ENCODE measurements at regions not wholly inside any gene's neighbourhood (a gene's known extent, or its start where the extent isn't known, plus 50 kb on each side); places are given as distances from the start of the nearest gene placed in this dataset.
"Not testable (repeated sequence)": the region's sequence is repeated elsewhere in the genome, so short reads cannot be mapped to it uniquely, and the experiment has no call there.

DNA sequence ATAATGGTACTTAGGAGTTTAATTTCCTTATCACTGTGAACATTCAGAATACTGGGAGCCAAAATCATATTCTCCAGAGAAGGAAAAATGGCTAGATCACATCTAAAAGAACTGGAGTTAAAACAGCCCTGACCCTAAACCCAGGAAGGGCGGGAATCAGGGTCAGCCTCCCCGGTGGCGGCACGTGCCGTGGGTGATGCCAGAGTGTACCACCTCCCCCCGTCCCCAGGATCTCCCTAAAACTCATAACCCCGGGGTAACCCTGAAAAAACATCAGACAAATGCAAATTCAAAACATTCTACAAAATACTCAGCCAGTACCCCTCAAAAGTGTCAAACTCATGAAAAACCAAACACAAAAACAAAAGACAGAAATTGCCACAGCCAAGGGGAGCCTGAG is 148.3 kb downstream of the DLL1 start:
- H3K36me3 ChIP-seq (ENCODE audit: control insufficient read depth, insufficient read depth, low read length): no peaks in the 10 kb centered on the region
- no peaks in the 10 kb centered on the region for H3K27me3 Mint-ChIP-seq (ENCODE audit: low read depth in 2 of 2)
- H3K27me3 ChIP-seq (ENCODE audit: control insufficient read depth, insufficient read depth, low read length): no peaks in the 10 kb centered on the region
- H3K4me3 ChIP-seq (ENCODE audit: low read length): no peak overlapping the region
- H3K36me3 Mint-ChIP-seq: no peaks in the 10 kb centered on the region
- H3K9me3 Mint-ChIP-seq: peaks cover 7% of the 10 kb centered on the region in 2 donors
- H3K27ac Mint-ChIP-seq: no peak overlapping the region
- TF ChIP-seq, protein P1, sequence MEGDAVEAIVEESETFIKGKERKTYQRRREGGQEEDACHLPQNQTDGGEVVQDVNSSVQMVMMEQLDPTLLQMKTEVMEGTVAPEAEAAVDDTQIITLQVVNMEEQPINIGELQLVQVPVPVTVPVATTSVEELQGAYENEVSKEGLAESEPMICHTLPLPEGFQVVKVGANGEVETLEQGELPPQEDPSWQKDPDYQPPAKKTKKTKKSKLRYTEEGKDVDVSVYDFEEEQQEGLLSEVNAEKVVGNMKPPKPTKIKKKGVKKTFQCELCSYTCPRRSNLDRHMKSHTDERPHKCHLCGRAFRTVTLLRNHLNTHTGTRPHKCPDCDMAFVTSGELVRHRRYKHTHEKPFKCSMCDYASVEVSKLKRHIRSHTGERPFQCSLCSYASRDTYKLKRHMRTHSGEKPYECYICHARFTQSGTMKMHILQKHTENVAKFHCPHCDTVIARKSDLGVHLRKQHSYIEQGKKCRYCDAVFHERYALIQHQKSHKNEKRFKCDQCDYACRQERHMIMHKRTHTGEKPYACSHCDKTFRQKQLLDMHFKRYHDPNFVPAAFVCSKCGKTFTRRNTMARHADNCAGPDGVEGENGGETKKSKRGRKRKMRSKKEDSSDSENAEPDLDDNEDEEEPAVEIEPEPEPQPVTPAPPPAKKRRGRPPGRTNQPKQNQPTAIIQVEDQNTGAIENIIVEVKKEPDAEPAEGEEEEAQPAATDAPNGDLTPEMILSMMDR (IDR thresholded peaks at IDR 0.05): no peak
- H3K27ac ChIP-seq (ENCODE audit: low read length): no peak overlapping the region
- H3K9me3 ChIP-seq (ENCODE audit: control insufficient read depth, insufficient read depth, low read length): peaks cover 9% of the 10 kb centered on the region
- WGBS (ENCODE audit: insufficient coverage): 95% methylated on average over 7 of the region's 7 CpGs
- peaks cover 30 to 39% of the 10 kb centered on the region in 2 donors for H3K4me1 Mint-ChIP-seq
- DNase-seq (no peak), ATAC-seq (no peak)
- no peak overlapping the region for H3K4me3 Mint-ChIP-seq
- peaks cover 42% of the 10 kb centered on the region for H3K4me1 ChIP-seq (ENCODE audit: control insufficient read depth, insufficient read depth, low read length)
- intact Hi-C loops (cut with micrococcal nuclease): no loop called here

DNA sequence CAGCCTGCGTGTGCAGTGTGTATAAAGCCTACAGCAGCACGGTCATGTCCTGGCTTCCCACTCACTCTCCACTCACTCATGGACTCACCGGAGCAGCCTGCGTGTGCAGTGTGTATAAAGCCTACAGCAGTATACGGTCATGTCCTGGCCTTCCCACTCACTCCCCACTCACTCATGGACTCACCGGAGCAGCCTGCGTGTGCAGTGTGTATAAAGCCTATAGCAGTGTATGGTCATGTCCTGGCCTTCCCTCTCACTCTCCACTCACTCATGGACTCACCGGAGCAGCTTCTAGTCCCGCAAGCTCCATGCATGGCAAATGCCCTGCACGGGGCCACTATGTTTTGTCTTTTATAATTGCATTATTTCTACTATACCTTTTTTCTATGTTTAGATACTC is 149.8 kb downstream of the DLL1 start:
- H3K27ac Mint-ChIP-seq; H3K9me3 Mint-ChIP-seq; H3K27ac ChIP-seq (ENCODE audit: low read length); H3K4me3 Mint-ChIP-seq; H3K36me3 ChIP-seq (ENCODE audit: control insufficient read depth, insufficient read depth, low read length); DNase-seq; intact Hi-C loops (cut with micrococcal nuclease); H3K36me3 Mint-ChIP-seq; ATAC-seq; H3K27me3 Mint-ChIP-seq (ENCODE audit: low read depth in 2 of 2); H3K9me3 ChIP-seq (ENCODE audit: control insufficient read depth, insufficient read depth, low read length); H3K4me3 ChIP-seq (ENCODE audit: low read length); H3K27me3 ChIP-seq (ENCODE audit: control insufficient read depth, insufficient read depth, low read length): not testable (repeated sequence)
- peaks cover 27% of the 10 kb centered on the region for H3K4me1 ChIP-seq (ENCODE audit: control insufficient read depth, insufficient read depth, low read length)
- 94% methylated on average over 8 of the region's 10 CpGs for WGBS (ENCODE audit: insufficient coverage)
- H3K4me1 Mint-ChIP-seq: peaks cover 17 to 25% of the 10 kb centered on the region in 2 donors

DNA sequence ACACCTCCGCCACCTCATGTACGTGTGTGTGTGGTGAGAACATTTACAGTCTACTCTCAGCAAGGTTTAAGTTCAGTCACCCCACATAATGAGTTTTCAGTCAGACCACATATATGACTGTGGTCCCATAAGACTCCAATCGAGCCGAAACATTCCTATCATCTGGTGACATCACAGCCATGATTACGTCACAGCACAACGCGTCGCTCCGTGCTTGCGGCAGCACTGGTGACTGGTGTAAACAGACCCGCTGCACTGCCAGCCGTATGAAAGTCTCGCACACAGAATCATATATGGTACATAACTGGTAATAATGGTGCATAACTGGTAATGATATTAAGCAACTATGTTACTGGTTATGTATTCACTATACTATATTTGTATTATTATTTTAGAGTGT is 150.7 kb downstream of the DLL1 start:
- Mint-ChIP-seq H3K9me3 (peaks cover 7% of the 10 kb centered on the region in 2 donors), H3K4me3 (no peak overlapping the region), H3K27ac (no peak overlapping the region), H3K27me3 (ENCODE audit: low read depth in 2 of 2) (no peaks in the 10 kb centered on the region), H3K36me3 (no peaks in the 10 kb centered on the region), H3K4me1 (peaks cover 16 to 18% of the 10 kb centered on the region in 2 donors)
- peaks cover 27% of the 10 kb centered on the region for H3K4me1 ChIP-seq (ENCODE audit: control insufficient read depth, insufficient read depth, low read length)
- H3K27ac ChIP-seq (ENCODE audit: low read length): no peak overlapping the region
- no peaks in the 10 kb centered on the region for H3K27me3 ChIP-seq (ENCODE audit: control insufficient read depth, insufficient read depth, low read length)
- WGBS (ENCODE audit: insufficient coverage): 94% methylated on average over 10 of the region's 13 CpGs
- TF ChIP-seq, protein P1 (IDR thresholded peaks at IDR 0.05): no peak
- H3K36me3 ChIP-seq (ENCODE audit: control insufficient read depth, insufficient read depth, low read length): no peaks in the 10 kb centered on the region
- H3K9me3 ChIP-seq (ENCODE audit: control insufficient read depth, insufficient read depth, low read length): peaks cover 9% of the 10 kb centered on the region
- intact Hi-C loops (cut with micrococcal nuclease): no loop called here
- no peak overlapping the region for H3K4me3 ChIP-seq (ENCODE audit: low read length)
- DNase-seq (peak in 1 of 2 donors; percentile 5), ATAC-seq (no peak)

DNA sequence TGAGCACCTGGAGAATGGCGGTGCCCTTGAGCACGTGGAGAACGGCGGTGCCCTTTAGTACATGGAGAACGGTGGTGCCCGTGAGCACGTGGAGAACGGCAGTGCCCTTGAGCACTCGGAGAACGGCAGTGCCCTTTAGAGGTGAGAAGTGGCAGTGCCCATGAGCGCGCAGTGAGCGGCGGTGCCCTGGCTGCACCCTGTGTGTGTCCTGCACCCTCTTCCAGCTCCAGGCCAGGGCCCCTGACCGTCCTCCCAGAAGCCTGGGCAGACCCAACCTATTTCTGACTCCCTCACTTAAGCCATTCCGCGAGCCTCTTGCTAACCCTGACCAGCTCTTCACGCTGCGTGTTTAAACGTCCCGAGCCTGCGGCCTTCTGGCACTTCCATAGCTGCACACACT is 151.3 kb downstream of the DLL1 start:
- H3K27me3 ChIP-seq (ENCODE audit: control insufficient read depth, insufficient read depth, low read length): no peaks in the 10 kb centered on the region
- Mint-ChIP-seq H3K27me3 (ENCODE audit: low read depth in 2 of 2) (no peaks in the 10 kb centered on the region), H3K4me3 (no peak overlapping the region), H3K27ac (no peak overlapping the region), H3K4me1 (peaks cover 10 to 14% of the 10 kb centered on the region in 2 donors), H3K9me3 (peaks cover 2 to 3% of the 10 kb centered on the region in 2 donors), H3K36me3 (no peaks in the 10 kb centered on the region)
- peaks cover 8% of the 10 kb centered on the region for H3K9me3 ChIP-seq (ENCODE audit: control insufficient read depth, insufficient read depth, low read length)
- H3K27ac ChIP-seq (ENCODE audit: low read length): no peak overlapping the region
- no peak overlapping the region for H3K4me3 ChIP-seq (ENCODE audit: low read length)
- peaks cover 26% of the 10 kb centered on the region for H3K4me1 ChIP-seq (ENCODE audit: control insufficient read depth, insufficient read depth, low read length)
- no peaks in the 10 kb centered on the region for H3K36me3 ChIP-seq (ENCODE audit: control insufficient read depth, insufficient read depth, low read length)
- WGBS (ENCODE audit: insufficient coverage): 95% methylated on average over 22 of the region's 22 CpGs
- DNase-seq: peak in 1 of 2 donors; percentile 9
- no peak for ATAC-seq
- TF ChIP-seq, protein P1 (IDR thresholded peaks at IDR 0.05): no peak
- intact Hi-C loops (cut with micrococcal nuclease): no loop called here

DNA sequence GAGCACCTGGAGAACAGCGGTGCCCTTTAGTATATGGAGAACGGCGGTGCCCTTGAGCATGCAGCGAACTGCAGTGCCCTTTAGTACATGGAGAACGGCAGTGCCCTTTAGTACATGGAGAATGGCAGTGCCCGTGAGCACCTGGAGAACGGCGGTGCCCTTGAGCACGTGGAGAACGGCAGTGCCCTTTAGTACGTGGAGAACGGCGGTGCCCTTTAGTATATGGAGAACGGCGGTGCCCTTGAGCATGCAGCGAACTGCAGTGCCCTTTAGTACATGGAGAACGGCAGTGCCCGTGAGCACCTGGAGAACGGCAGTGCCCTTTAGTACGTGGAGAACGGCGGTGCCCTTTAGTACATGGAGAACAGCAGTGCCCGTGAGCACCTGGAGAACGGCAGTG is 151.8 kb downstream of the DLL1 start:
- peaks cover 7 to 13% of the 10 kb centered on the region in 2 donors for H3K4me1 Mint-ChIP-seq
- H3K9me3 Mint-ChIP-seq; H3K36me3 ChIP-seq (ENCODE audit: control insufficient read depth, insufficient read depth, low read length); H3K27me3 Mint-ChIP-seq (ENCODE audit: low read depth in 2 of 2); intact Hi-C loops (cut with micrococcal nuclease); DNase-seq; H3K27me3 ChIP-seq (ENCODE audit: control insufficient read depth, insufficient read depth, low read length); H3K27ac ChIP-seq (ENCODE audit: low read length); H3K27ac Mint-ChIP-seq; H3K36me3 Mint-ChIP-seq; ATAC-seq; H3K9me3 ChIP-seq (ENCODE audit: control insufficient read depth, insufficient read depth, low read length); H3K4me3 Mint-ChIP-seq; H3K4me3 ChIP-seq (ENCODE audit: low read length): not testable (repeated sequence)
- peaks cover 23% of the 10 kb centered on the region for H3K4me1 ChIP-seq (ENCODE audit: control insufficient read depth, insufficient read depth, low read length)
- WGBS (ENCODE audit: insufficient coverage): 91% methylated on average over 24 of the region's 24 CpGs

Measured in natural killer cell (primary cell).